ENCODE measurements at regions not wholly inside any gene's neighbourhood (a gene's known extent, or its start where the extent isn't known, plus 50 kb on each side); places are given as distances from the start of the nearest gene placed in this dataset.

DNA sequence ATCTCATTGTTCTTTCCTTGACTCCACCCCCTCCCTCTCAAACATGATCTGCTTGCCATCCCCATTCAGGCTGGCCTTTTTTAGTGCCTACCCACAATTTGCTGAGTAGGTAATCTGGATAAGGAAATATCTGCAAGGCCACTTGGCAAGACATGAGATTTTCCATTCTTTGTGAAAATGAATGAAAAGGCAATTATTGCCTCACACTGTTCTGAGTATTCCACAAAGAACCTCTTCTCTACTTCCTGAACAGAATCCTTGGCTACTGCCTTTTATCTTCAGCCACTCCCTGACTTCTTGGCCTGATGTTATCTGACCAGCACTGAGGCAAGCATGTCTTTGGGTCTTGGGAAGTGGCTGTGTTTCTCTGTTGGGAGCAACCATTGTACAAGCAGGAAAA, 263.2 kb upstream of the ATP2B1 start:
- TF ChIP-seq, protein P1, sequence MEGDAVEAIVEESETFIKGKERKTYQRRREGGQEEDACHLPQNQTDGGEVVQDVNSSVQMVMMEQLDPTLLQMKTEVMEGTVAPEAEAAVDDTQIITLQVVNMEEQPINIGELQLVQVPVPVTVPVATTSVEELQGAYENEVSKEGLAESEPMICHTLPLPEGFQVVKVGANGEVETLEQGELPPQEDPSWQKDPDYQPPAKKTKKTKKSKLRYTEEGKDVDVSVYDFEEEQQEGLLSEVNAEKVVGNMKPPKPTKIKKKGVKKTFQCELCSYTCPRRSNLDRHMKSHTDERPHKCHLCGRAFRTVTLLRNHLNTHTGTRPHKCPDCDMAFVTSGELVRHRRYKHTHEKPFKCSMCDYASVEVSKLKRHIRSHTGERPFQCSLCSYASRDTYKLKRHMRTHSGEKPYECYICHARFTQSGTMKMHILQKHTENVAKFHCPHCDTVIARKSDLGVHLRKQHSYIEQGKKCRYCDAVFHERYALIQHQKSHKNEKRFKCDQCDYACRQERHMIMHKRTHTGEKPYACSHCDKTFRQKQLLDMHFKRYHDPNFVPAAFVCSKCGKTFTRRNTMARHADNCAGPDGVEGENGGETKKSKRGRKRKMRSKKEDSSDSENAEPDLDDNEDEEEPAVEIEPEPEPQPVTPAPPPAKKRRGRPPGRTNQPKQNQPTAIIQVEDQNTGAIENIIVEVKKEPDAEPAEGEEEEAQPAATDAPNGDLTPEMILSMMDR (IDR thresholded peaks at IDR 0.05): no peak
- no peak for TF ChIP-seq POLR2A (IDR thresholded peaks at IDR 0.05)
- TF ChIP-seq POLR2AphosphoS5 (IDR thresholded peaks at IDR 0.05; ENCODE audit: insufficient read depth in 1 of 2, low read depth in 1 of 2): no peak

Data from vagina (tissue), 2 donors.